CD14-positive monocyte (primary cell): ENCODE measurements at regions not wholly inside any gene's neighbourhood (a gene's known extent, or its start where the extent isn't known, plus 50 kb on each side); places are given as distances from the start of the nearest gene placed in this dataset.

Experiments used
- DNase-seq, 3 donors: peaks; one replicate each; pipeline ENCODE4 v3.0.0-alpha.2; 2011 to 2022
- H2AFZ ChIP-seq: 2 replicates; pipeline ENCODE4 v1.6.0; 2012; ENCODE audit warnings: mild to moderate bottlenecking, low read depth, low read length, inconsistent platforms; ENCODE audit not compliant: insufficient read depth, poor library complexity, severe bottlenecking
- H3K27ac ChIP-seq, 2 donors: 1 replicate in 1 of 2; 2 replicates in 1 of 2; pipeline ENCODE4 v1.5.1; 2012 to 2013; ENCODE audit warnings: low read length in 2 of 2, control low read depth in 1 of 2, inconsistent platforms in 1 of 2, low read depth in 1 of 2, mild to moderate bottlenecking in 1 of 2
- H3K27me3 ChIP-seq, 2 donors: one replicate each; pipeline versions ENCODE4 v1.6.0 to v1.6.1; 2011 to 2013; ENCODE audit warnings: low read length in 2 of 2; ENCODE audit not compliant: control insufficient read depth in 2 of 2, insufficient read depth in 2 of 2
- H3K36me3 ChIP-seq, 2 donors: replicated peaks in 1 of 2; 1 replicate in 1 of 2; 2 replicates in 1 of 2; pipeline versions ENCODE4 v1.5.1 to v1.6.1; 2012 to 2013; ENCODE audit warnings: low read length in 2 of 2, control low read depth in 1 of 2, inconsistent platforms in 1 of 2, mild to moderate bottlenecking in 1 of 2; ENCODE audit not compliant: insufficient read depth in 2 of 2, control insufficient read depth in 1 of 2
- H3K4me1 ChIP-seq, 2 donors: 1 replicate in 1 of 2; 2 replicates in 1 of 2; pipeline versions ENCODE4 v1.5.1 to v1.6.1; 2012 to 2013; ENCODE audit warnings: low read length in 2 of 2, control low read depth in 1 of 2, inconsistent platforms in 1 of 2, mild to moderate bottlenecking in 1 of 2, moderate library complexity in 1 of 2; ENCODE audit not compliant: insufficient read depth in 2 of 2, control insufficient read depth in 1 of 2
- H3K4me2 ChIP-seq: replicated peaks from 2 replicates; pipeline ENCODE3; 2012; ENCODE audit warnings: low read length, moderate library complexity, mild to moderate bottlenecking; ENCODE audit not compliant: poor library complexity, severe bottlenecking; ENCODE audit errors: extremely low read depth
- H3K4me3 ChIP-seq, 3 experiments: fragments of 200-600 bp in 1 of 3; sonication (generic) in 1 of 3; replicated peaks in 1 of 3; 1 replicate in 2 of 3; 2 replicates in 1 of 3; pipeline ENCODE4 v1.5.1; 2011 to 2013; ENCODE audit warnings: low read length in 3 of 3, mild to moderate bottlenecking in 3 of 3, control low read depth in 2 of 3, low read depth in 2 of 3, inconsistent platforms in 1 of 3, moderate library complexity in 1 of 3
- H3K79me2 ChIP-seq: 2 replicates; pipeline ENCODE4 v1.6.0; 2012; ENCODE audit warnings: mild to moderate bottlenecking, control low read depth, inconsistent platforms, low read length, moderate library complexity; ENCODE audit not compliant: insufficient read depth
- H3K9ac ChIP-seq: 2 replicates; pipeline ENCODE4 v1.6.0; 2017; ENCODE audit warnings: low read length, mild to moderate bottlenecking; ENCODE audit not compliant: insufficient read depth, poor library complexity, severe bottlenecking
- H3K9me3 ChIP-seq, 2 donors: replicated peaks in 1 of 2; 1 replicate in 1 of 2; 2 replicates in 1 of 2; pipeline versions ENCODE4 v1.5.1 to v1.6.1; 2012 to 2013; ENCODE audit warnings: low read length in 2 of 2, control low read depth in 1 of 2; ENCODE audit not compliant: control insufficient read depth in 1 of 2, insufficient read depth in 1 of 2
- H4K20me1 ChIP-seq: 2 replicates; pipeline ENCODE4 v1.6.0; 2012; ENCODE audit warnings: mild to moderate bottlenecking, low read length, control low read depth, moderate library complexity; ENCODE audit not compliant: insufficient read depth
- H3K27ac Mint-ChIP-seq, 7 donors: one replicate each; pipeline ENCODE4 v1.8.0; 2020; ENCODE audit warnings: mild to moderate bottlenecking in 7 of 7, mixed read lengths in 7 of 7, moderate library complexity in 6 of 7, inconsistent platforms in 2 of 7
- H3K27me3 Mint-ChIP-seq, 3 donors: one replicate each; pipeline ENCODE4 v1.8.0; 2021 to 2022; ENCODE audit warnings: low read depth in 3 of 3, mild to moderate bottlenecking in 3 of 3, mixed read lengths in 3 of 3, moderate library complexity in 3 of 3, inconsistent platforms in 1 of 3
- H3K36me3 Mint-ChIP-seq, 2 donors: one replicate each; pipeline ENCODE4 v1.8.0; 2020; ENCODE audit warnings: mixed read lengths in 2 of 2, inconsistent platforms in 1 of 2, mild to moderate bottlenecking in 1 of 2
- H3K4me1 Mint-ChIP-seq: one replicate; pipeline ENCODE4 v1.8.0; 2020; ENCODE audit warnings: mild to moderate bottlenecking, mixed read lengths
- H3K4me3 Mint-ChIP-seq, 2 donors: one replicate each; pipeline ENCODE4 v1.8.0; 2020; ENCODE audit warnings: mild to moderate bottlenecking in 2 of 2, mixed read lengths in 2 of 2, moderate library complexity in 1 of 2
- H3K9me3 Mint-ChIP-seq, 7 donors: one replicate each; pipeline ENCODE4 v1.8.0; 2020 to 2022; ENCODE audit warnings: mixed read lengths in 7 of 7, mild to moderate bottlenecking in 6 of 7, moderate library complexity in 6 of 7, inconsistent platforms in 2 of 7
- WGBS: methylation state at CpG from one replicate; pipeline ENCODE4 v1.1.5; 2013; ENCODE audit warnings: missing lambda C conversion rate; ENCODE audit not compliant: insufficient coverage; 5-methylcytosine and 5-hydroxymethylcytosine counted together
- intact Hi-C, 2 donors: fragments of 100-400 bp; cut with micrococcal nuclease; formaldehyde crosslinking; loops; one replicate each; pipeline versions ENCODE4 v1.15.0 to v1.15.1; 2023
- TF ChIP-seq, protein P1 (sequence below): fragments of 200-600 bp; IDR thresholded peaks from one replicate; pipeline ENCODE4 v1.8.0; 2022; ENCODE audit warnings: antibody characterized with exemption, mild to moderate bottlenecking

DNA sequence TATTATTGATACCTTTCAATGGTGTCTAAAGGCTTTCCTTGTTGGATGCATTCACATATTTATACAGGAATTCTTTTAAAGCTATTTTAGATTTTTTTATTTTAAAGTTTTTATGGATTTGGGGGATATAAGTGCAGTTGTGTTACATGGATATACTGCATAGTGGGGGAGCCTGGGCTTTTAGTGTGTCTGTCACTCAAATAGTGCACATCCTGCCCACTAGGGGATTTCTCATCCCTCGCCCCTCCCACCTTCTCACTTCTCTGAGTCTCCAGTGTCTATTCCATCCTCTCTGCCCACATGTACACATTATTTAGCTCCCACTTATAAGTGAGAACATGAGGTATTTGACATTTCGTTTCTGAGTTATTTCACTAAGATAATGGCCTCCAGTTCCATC is 154.0 kb upstream of the MKI67 start:
- peaks cover 0 to 2% of the 10 kb centered on the region in 2 donors for H3K4me1 ChIP-seq
- intact Hi-C loops = no loop called here
- no peaks in the 10 kb centered on the region for H3K36me3 ChIP-seq
- H3K79me2 ChIP-seq = no peaks in the 10 kb centered on the region
- no peak overlapping the region for H3K9ac ChIP-seq
- H3K4me3 ChIP-seq = no peak overlapping the region
- no peak overlapping the region for H3K4me2 ChIP-seq
- TF ChIP-seq, protein P1, sequence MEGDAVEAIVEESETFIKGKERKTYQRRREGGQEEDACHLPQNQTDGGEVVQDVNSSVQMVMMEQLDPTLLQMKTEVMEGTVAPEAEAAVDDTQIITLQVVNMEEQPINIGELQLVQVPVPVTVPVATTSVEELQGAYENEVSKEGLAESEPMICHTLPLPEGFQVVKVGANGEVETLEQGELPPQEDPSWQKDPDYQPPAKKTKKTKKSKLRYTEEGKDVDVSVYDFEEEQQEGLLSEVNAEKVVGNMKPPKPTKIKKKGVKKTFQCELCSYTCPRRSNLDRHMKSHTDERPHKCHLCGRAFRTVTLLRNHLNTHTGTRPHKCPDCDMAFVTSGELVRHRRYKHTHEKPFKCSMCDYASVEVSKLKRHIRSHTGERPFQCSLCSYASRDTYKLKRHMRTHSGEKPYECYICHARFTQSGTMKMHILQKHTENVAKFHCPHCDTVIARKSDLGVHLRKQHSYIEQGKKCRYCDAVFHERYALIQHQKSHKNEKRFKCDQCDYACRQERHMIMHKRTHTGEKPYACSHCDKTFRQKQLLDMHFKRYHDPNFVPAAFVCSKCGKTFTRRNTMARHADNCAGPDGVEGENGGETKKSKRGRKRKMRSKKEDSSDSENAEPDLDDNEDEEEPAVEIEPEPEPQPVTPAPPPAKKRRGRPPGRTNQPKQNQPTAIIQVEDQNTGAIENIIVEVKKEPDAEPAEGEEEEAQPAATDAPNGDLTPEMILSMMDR = no peak
- Mint-ChIP-seq H3K36me3 (no peaks in the 10 kb centered on the region), H3K9me3 (peaks cover 0 to 1% (median 0%) of the 10 kb centered on the region in 7 donors), H3K4me1 (peaks cover 2% of the 10 kb centered on the region), H3K27ac (no peak overlapping the region), H3K27me3 (peaks cover 31 to 47% (median 32%) of the 10 kb centered on the region in 3 donors), H3K4me3 (no peak overlapping the region)
- H3K9me3 ChIP-seq = no peaks in the 10 kb centered on the region
- no peaks in the 10 kb centered on the region for H4K20me1 ChIP-seq
- no peak overlapping the region for H3K27ac ChIP-seq
- no peak overlapping the region for H2AFZ ChIP-seq
- DNase-seq = no peak
- no CpG with 5 or more reads among the region's 2 CpGs for WGBS
- H3K27me3 ChIP-seq = peaks cover 20 to 32% of the 10 kb centered on the region in 2 donors

DNA sequence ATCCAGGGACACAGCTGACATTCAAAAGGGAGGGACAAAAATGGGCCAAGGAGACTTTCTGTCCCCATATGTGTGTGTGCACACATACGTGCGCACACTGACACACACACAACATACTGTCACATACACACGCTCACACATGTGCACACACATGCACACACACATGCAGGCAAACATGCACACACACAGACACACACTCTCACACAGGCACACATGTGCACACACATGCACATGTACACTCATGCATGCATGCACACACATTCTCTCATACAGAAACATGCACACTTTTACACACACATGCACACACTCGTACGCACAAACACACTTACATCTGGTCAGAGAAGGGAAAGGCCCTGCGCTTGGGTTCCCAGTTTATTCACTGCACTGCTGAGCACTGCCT is 155.1 kb upstream of the MKI67 start:
- DNase-seq = no peak
- Histone ChIP-seq H3K4me1 (no peaks in the 10 kb centered on the region), H3K9ac (no peak overlapping the region), H3K4me3 (no peak overlapping the region), H3K27ac (no peak overlapping the region), H3K79me2 (no peaks in the 10 kb centered on the region), H3K27me3 (peaks cover 18 to 36% of the 10 kb centered on the region in 2 donors), H2AFZ (no peak overlapping the region), H3K36me3 (no peaks in the 10 kb centered on the region), H3K4me2 (no peak overlapping the region), H3K9me3 (no peaks in the 10 kb centered on the region), H4K20me1 (no peaks in the 10 kb centered on the region)
- H3K27ac Mint-ChIP-seq = peak overlapping the region in 1 of 7 donors; percentile 7
- intact Hi-C loops = no loop called here
- H3K36me3 Mint-ChIP-seq = no peaks in the 10 kb centered on the region
- no peak overlapping the region for H3K4me3 Mint-ChIP-seq
- no peaks in the 10 kb centered on the region for H3K4me1 Mint-ChIP-seq
- peaks cover 0 to 2% (median 0%) of the 10 kb centered on the region in 7 donors for H3K9me3 Mint-ChIP-seq
- TF ChIP-seq, protein P1 = no peak
- peaks cover 30 to 48% (median 31%) of the 10 kb centered on the region in 3 donors for H3K27me3 Mint-ChIP-seq
- 76% methylated on average over 5 of the region's 6 CpGs for WGBS
